ENCODE measurements at regions not wholly inside any gene's neighbourhood (a gene's known extent, or its start where the extent isn't known, plus 50 kb on each side); places are given as distances from the start of the nearest gene placed in this dataset.
A peak's percentile ranks its signal among the peaks of the same experiment; 100 is the strongest.

DNA sequence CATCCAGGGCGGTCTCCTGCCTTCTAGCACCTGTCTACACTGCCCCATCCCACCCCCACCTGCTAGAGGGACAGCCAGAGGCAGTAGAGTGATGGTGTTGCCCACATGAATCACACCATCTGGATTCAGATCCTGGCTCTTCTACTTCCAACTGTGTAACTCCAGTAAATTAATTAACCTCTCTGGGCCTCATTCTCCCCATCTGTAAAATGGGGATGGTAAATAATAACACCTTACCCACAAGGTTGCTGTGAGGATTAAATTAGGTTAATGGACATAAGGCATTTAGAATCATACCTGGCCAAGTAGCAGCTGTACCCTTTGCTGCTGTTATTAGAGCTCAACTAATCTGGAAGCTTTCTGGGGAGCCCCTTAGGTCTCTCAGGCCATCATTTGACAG, 149.6 kb upstream of the BCOR start:
- ATAC-seq (no peak), DNase-seq (ENCODE audit: low read depth in 1 of 2, low spot score in 1 of 2) (no peak), FAIRE-seq (no peak)
- POLR2A ChIA-PET, result no interaction called here
- Histone ChIP-seq H3K9me3 (no peaks in the 10 kb centered on the region), H3K27ac (no peak overlapping the region), H3K4me1 (no peaks in the 10 kb centered on the region), H3K4me2 (no peak overlapping the region), H3K4me3 (no peak overlapping the region)
- WGBS (ENCODE audit: missing lambda C conversion rate), result 50% methylated on average over 1 of the region's 1 CpG
- CTCF ChIA-PET, result no interaction called here
- TF ChIP-seq CHD4 (IDR thresholded peaks at IDR 0.05; ENCODE audit: borderline replicate concordance), result no peak
- TF ChIP-seq MYC (IDR thresholded peaks at IDR 0.05; ENCODE audit: borderline replicate concordance, low read length), result no peak
- TF ChIP-seq TP53 (CRISPR knock-in tag; IDR thresholded peaks at IDR 0.05), result no peak
- TF ChIP-seq, protein P1, sequence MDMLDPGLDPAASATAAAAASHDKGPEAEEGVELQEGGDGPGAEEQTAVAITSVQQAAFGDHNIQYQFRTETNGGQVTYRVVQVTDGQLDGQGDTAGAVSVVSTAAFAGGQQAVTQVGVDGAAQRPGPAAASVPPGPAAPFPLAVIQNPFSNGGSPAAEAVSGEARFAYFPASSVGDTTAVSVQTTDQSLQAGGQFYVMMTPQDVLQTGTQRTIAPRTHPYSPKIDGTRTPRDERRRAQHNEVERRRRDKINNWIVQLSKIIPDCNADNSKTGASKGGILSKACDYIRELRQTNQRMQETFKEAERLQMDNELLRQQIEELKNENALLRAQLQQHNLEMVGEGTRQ (IDR thresholded peaks at IDR 0.05), result no peak
- TF ChIP-seq JUN (IDR thresholded peaks at IDR 0.05), result no peak
- no peak for TF ChIP-seq HOXB5 (CRISPR knock-in tag; IDR thresholded peaks at IDR 0.05)
- TF ChIP-seq ESRRA (IDR thresholded peaks at IDR 0.05; ENCODE audit: borderline replicate concordance, low read length), result no peak
- TF ChIP-seq, protein P2, sequence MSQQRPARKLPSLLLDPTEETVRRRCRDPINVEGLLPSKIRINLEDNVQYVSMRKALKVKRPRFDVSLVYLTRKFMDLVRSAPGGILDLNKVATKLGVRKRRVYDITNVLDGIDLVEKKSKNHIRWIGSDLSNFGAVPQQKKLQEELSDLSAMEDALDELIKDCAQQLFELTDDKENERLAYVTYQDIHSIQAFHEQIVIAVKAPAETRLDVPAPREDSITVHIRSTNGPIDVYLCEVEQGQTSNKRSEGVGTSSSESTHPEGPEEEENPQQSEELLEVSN (IDR thresholded peaks at IDR 0.05; ENCODE audit: borderline replicate concordance, low read depth), result no peak
- no peak for TF ChIP-seq CEBPB (IDR thresholded peaks at IDR 0.05)
- TF ChIP-seq CBX8 (IDR thresholded peaks at IDR 0.05), result no peak
- TF ChIP-seq POLR2AphosphoS2 (conservative IDR thresholded peaks at IDR 0.05; ENCODE audit: low read length), result no peak
- TF ChIP-seq GATA3 (IDR thresholded peaks at IDR 0.05; ENCODE audit: borderline replicate concordance), result no peak
- TF ChIP-seq NFE2L2 (conservative IDR thresholded peaks at IDR 0.05; ENCODE audit: low read length), result no peak
- no peak for TF ChIP-seq ZC3H11A (IDR thresholded peaks at IDR 0.05)
- TF ChIP-seq, protein P3, sequence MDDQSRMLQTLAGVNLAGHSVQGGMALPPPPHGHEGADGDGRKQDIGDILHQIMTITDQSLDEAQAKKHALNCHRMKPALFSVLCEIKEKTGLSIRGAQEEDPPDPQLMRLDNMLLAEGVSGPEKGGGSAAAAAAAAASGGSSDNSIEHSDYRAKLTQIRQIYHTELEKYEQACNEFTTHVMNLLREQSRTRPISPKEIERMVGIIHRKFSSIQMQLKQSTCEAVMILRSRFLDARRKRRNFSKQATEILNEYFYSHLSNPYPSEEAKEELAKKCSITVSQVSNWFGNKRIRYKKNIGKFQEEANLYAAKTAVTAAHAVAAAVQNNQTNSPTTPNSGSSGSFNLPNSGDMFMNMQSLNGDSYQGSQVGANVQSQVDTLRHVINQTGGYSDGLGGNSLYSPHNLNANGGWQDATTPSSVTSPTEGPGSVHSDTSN (IDR thresholded peaks at IDR 0.05), result no peak
- no peak for TF ChIP-seq TFCP2L1 (CRISPR knock-in tag; IDR thresholded peaks at IDR 0.05)

DNA sequence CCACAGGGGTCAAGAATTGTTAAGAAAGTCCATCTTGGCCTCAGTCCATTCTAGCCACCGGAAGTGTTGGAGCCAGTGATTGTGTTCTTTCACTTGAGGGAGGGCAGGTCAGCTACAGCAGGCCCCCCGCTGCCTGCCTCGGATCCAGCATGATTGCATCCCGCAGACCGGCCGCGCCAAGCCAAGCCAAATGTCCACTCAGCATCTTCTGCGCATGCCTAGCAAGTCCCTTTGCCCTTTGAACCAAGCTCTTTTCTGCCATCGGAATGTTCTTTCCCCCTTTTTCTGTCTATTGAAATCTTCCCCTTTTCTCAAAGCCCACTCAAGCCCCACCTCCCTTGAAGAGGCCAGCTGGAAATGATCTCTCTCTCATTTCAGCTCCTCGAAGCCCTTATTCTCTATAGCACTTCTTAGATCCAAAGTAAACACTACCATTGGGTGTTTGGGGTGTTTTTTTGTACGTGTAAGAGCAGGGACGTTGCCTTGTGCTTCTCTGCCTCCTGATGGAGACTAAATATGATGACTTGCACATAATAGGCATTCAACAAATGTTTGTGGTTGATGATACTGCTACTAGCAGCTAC, 147.8 kb upstream of the BCOR start:
- FAIRE-seq (no peak), ATAC-seq (no peak), DNase-seq (ENCODE audit: low read depth in 1 of 2, low spot score in 1 of 2) (no peak)
- 69% methylated on average over 12 of the region's 12 CpGs for WGBS (ENCODE audit: missing lambda C conversion rate)
- H3K4me2 ChIP-seq, result no peak overlapping the region
- no peak for TF ChIP-seq CBX2 (IDR thresholded peaks at IDR 0.05; ENCODE audit: borderline replicate concordance, low read depth)
- peak; percentile 51 for TF ChIP-seq MAFK (IDR thresholded peaks at IDR 0.05; ENCODE audit: partially characterized antibody)
- H3K27ac ChIP-seq, result no peak overlapping the region
- H3K9me3 ChIP-seq, result no peaks in the 10 kb centered on the region
- POLR2A ChIA-PET, result no interaction called here
- H3K4me3 ChIP-seq, result no peak overlapping the region
- CTCF ChIA-PET, result interaction anchor here (0.8 kb wide), 1 partner anchor 246 kb away, joined by 3 read pairs; no protein-coding TSS in a partner anchor
- H3K4me1 ChIP-seq, result no peaks in the 10 kb centered on the region

DNA sequence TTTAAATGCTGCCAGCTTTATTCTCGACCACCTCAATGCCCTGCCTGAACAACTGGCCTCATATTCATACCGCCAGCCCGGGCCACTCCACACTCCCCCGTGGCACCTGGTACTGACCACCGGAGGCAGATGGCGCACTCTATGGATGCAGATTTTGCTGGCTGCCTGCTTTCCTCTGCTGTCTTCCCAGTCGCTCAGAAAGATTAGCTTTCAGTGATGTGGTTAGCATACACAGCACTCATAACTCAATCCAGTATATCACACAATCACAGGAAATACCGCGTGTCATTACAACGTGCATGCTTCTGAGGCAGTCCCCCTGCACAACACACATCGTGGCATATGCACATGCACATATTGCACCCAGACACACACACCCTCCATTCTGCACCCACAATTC, 147.2 kb upstream of the BCOR start:
- Histone ChIP-seq H3K4me3 (no peak overlapping the region), H3K27ac (no peak overlapping the region), H3K4me2 (no peak overlapping the region), H3K4me1 (no peaks in the 10 kb centered on the region), H3K9me3 (no peaks in the 10 kb centered on the region)
- ATAC-seq, result peak in 1 of 2 experiments; percentile 74; a peak in 3 of 6 replicates
- POLR2A ChIA-PET, result no interaction called here
- no peak for TF ChIP-seq KDM1A (IDR thresholded peaks at IDR 0.05; ENCODE audit: low read depth)
- TF ChIP-seq HDAC2 (IDR thresholded peaks at IDR 0.05), result no peak
- WGBS (ENCODE audit: missing lambda C conversion rate), result 73% methylated on average over 11 of the region's 11 CpGs
- no peak for FAIRE-seq
- no peak for DNase-seq (ENCODE audit: low read depth in 1 of 2, low spot score in 1 of 2)
- CTCF ChIA-PET, result interaction anchor here (0.8 kb wide), 1 partner anchor 245 kb away, joined by 3 read pairs; no protein-coding TSS in a partner anchor
